Retinal pigment epithelial cell (primary cell): ENCODE measurements at regions not wholly inside any gene's neighbourhood (a gene's known extent, or its start where the extent isn't known, plus 50 kb on each side); places are given as distances from the start of the nearest gene placed in this dataset.

Experiments used
- DNase-seq: peaks from one replicate; pipeline ENCODE4 v3.0.0-alpha.2; 2010; ENCODE audit warnings: low read depth
- H3K4me3 ChIP-seq: 2 replicates; pipeline ENCODE4 v1.5.1; 2011; ENCODE audit warnings: mild to moderate bottlenecking, low read length, control low read depth, moderate library complexity
- TF ChIP-seq, protein P1 (sequence below): conservative IDR thresholded peaks from 2 replicates; pipeline ENCODE4 v1.5.1; 2011; ENCODE audit warnings: low read depth, low read length, control low read depth, inconsistent platforms

DNA sequence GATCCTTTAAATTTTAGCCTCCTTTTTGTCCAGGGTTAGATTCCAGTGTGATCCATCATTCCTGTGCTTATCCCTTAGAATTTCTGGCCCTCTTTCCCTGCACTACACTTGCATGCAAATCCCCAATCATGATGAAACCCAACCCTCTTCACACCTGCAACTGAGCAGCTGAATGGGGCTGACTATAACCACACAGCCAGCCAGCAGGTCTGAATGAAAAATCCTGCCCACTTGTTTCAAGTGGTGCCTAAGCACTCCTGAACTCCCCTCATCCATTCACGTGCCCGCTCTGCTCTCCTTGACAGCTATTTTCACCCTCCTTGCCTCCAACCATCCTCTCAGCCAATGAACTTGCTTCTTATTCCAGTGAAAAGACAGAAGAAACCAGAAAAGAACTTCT, 80.5 kb upstream of the AFF3 start:
- H3K4me3 ChIP-seq: no peak overlapping the region
- no peak for DNase-seq
- TF ChIP-seq, protein P1, sequence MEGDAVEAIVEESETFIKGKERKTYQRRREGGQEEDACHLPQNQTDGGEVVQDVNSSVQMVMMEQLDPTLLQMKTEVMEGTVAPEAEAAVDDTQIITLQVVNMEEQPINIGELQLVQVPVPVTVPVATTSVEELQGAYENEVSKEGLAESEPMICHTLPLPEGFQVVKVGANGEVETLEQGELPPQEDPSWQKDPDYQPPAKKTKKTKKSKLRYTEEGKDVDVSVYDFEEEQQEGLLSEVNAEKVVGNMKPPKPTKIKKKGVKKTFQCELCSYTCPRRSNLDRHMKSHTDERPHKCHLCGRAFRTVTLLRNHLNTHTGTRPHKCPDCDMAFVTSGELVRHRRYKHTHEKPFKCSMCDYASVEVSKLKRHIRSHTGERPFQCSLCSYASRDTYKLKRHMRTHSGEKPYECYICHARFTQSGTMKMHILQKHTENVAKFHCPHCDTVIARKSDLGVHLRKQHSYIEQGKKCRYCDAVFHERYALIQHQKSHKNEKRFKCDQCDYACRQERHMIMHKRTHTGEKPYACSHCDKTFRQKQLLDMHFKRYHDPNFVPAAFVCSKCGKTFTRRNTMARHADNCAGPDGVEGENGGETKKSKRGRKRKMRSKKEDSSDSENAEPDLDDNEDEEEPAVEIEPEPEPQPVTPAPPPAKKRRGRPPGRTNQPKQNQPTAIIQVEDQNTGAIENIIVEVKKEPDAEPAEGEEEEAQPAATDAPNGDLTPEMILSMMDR: no peak

DNA sequence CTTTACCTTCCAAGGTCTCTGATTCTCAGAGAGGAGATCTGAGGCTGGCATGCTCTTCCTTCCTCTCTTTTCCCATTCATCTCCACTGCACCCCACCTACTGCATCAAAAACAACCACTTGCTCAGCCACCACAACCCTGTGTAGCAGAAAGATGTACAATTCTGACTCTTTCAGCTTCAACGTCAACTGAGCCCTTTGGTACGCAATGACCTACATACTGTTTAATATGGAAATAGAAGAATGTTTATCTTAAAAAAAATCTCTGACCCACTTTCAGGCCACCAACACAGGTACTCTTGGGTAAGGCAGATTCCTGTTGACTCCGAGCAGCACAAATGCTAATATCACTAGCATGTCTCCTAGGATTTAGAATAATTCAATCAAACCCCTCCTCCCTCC, 76.2 kb upstream of the AFF3 start:
- DNase-seq: no peak
- TF ChIP-seq, protein P1: no peak
- H3K4me3 ChIP-seq: no peak overlapping the region

DNA sequence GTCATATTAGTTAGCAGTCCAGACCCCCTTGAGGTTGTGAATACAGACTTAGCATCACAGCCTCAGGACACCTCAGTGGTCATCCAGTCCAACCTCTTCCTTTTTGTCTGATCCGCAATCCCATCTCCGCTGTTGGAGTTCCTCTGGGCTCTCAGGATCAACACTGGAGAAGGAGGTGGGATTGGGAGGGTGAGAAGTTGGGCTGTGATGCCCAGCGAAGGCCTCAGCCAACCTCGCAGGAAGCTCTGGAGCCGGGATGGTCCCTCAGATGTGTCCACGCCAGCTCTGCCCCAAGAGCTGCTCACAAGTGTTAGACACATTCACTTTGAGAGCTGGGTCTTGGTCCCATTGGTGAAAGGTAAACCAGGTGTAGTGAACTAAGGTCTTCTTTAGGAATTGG, 74.9 kb upstream of the AFF3 start:
- H3K4me3 ChIP-seq: no peak overlapping the region
- TF ChIP-seq, protein P1: no peak
- DNase-seq: no peak

DNA sequence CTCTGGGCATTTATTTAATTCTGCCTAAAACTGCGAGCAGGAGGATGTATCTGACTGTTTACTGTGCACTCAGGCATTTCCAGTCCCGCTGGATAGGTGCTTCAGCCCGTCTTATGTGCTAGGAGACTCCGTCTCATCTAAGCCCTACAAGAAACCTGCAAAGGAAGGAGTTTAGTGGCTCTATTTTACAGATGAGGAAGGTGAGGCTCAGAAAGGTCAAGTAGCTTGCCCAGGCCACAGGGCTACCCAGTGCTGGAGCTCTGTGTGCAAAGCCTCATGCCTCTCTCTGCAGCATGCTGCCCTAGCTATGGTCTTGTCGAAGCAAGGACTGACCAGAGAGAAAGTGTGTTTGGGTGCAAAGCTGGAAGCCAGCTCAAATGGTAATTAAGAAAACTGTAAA, 73.6 kb upstream of the AFF3 start:
- H3K4me3 ChIP-seq: no peak overlapping the region
- no peak for DNase-seq
- TF ChIP-seq, protein P1: no peak

DNA sequence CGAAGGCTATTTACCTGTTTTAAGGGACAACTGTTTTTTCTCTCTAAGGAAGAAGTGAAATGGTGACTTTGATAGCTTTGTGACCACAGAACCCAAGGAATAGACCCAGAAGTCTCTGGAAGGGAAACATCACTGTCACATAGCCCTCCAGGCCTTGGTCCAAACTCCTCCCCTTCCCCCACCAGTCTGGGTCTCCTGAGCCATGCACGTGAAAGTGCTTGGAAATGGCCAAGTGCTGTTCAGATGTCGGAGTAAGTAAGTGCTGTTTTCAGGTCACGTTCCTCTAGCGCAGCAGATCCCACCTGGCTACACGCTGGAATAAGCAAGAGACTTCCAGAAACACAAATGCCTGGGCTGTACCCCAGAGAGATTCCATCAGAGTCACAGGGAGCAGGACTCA, 73.0 kb upstream of the AFF3 start:
- no peak for DNase-seq
- H3K4me3 ChIP-seq: no peak overlapping the region
- TF ChIP-seq, protein P1: no peak

DNA sequence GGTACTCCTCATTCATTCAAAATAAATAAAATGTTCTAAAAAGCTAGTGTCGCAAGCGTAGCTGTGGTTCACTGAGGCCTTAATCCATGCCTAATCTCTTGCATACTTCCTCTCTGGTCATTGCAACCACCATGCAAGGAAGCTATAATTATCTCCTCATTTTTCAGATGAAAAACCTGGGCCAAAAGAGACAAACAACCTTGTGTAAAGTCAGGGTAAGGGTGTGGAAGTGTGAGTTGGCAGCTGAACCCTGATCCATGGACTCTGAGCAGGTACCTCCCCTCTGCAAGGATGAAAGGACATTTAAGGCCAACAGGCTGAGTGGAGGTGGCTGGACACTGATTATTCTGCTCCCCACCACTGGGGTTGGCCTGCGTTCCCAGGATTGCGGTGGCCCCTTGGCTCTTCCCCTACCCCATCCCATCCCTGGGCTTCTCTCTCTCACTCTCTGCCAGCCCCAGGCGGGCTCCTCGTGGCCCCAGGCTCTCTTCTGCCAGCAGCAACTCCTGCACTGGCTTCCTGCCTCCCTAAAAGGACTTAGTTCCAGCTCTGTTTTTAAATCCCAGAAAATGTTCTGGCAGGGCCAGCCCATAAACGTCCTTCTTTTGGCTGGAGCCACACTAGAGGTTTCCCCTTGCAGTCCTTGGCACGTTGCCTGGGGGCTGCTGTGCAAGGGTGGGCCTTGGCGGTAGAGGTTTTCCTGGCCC, 72.0 kb upstream of the AFF3 start:
- TF ChIP-seq, protein P1: no peak
- no peak for DNase-seq
- no peak overlapping the region for H3K4me3 ChIP-seq

DNA sequence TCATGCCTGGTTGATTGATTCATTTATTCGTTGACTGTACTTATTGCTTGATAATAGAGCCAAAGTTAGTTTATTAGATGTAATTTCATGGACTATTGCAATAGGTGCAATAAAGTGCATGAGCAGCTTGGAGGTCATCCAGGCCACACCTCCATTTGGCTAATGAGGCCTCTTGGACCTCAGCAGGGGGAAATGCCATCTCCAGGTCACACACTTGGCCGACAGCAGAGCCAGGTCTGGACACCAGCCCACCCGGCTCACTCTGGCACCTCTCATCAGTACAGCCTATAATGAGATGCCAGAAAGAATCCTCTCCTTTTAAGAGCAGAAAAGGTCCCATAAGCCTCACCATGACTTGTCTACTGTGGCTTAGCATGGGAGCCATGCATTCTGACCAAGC, 71.2 kb upstream of the AFF3 start:
- H3K4me3 ChIP-seq: no peak overlapping the region
- TF ChIP-seq, protein P1: no peak
- no peak for DNase-seq
